ENCODE measurements at regions not wholly inside any gene's neighbourhood (a gene's known extent, or its start where the extent isn't known, plus 50 kb on each side); places are given as distances from the start of the nearest gene placed in this dataset.

GRCh38 chr5:166594567-166594966 lies 1696.9 kb upstream of the WWC1 start:
- Histone ChIP-seq H3K9me3 (ENCODE audit: insufficient read depth, low read length) (no peaks in the 10 kb centered on the region), H3K79me2 (ENCODE audit: insufficient read depth, low read length) (no peaks in the 10 kb centered on the region), H3K27ac (ENCODE audit: low read depth, low read length) (no peak overlapping the region), H3K4me2 (ENCODE audit: low read depth, low read length, poor library complexity, severe bottlenecking) (no peak overlapping the region), H3K9ac (ENCODE audit: low read length) (no peak overlapping the region), H2AFZ (ENCODE audit: low read depth, low read length, severe bottlenecking) (no peak overlapping the region), H3K9me2 (replicated peaks; ENCODE audit: insufficient read depth, low read length) (no peaks in the 10 kb centered on the region), H3K4me3 (ENCODE audit: insufficient read depth, low read length, poor library complexity, severe bottlenecking) (no peak overlapping the region), H4K20me1 (ENCODE audit: low read depth, low read length) (no peaks in the 10 kb centered on the region), H3F3A (ENCODE audit: insufficient read depth) (no peaks in the 10 kb centered on the region), H3K27me3 (ENCODE audit: low read length) (no peaks in the 10 kb centered on the region), H3K36me3 (ENCODE audit: low read length) (no peaks in the 10 kb centered on the region)
- TF ChIP-seq, protein P1, sequence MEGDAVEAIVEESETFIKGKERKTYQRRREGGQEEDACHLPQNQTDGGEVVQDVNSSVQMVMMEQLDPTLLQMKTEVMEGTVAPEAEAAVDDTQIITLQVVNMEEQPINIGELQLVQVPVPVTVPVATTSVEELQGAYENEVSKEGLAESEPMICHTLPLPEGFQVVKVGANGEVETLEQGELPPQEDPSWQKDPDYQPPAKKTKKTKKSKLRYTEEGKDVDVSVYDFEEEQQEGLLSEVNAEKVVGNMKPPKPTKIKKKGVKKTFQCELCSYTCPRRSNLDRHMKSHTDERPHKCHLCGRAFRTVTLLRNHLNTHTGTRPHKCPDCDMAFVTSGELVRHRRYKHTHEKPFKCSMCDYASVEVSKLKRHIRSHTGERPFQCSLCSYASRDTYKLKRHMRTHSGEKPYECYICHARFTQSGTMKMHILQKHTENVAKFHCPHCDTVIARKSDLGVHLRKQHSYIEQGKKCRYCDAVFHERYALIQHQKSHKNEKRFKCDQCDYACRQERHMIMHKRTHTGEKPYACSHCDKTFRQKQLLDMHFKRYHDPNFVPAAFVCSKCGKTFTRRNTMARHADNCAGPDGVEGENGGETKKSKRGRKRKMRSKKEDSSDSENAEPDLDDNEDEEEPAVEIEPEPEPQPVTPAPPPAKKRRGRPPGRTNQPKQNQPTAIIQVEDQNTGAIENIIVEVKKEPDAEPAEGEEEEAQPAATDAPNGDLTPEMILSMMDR (IDR thresholded peaks at IDR 0.05; ENCODE audit: insufficient read depth, low read length, poor library complexity, severe bottlenecking), result no peak
- no peak for TF ChIP-seq EZH2phosphoT487 (conservative IDR thresholded peaks at IDR 0.05; ENCODE audit: low read length)

GRCh38 chr5:166595274-166595951 lies 1696.0 kb upstream of the WWC1 start:
- Histone ChIP-seq H4K20me1 (ENCODE audit: low read depth, low read length) (no peaks in the 10 kb centered on the region), H2AFZ (ENCODE audit: low read depth, low read length, severe bottlenecking) (no peak overlapping the region), H3K9me2 (replicated peaks; ENCODE audit: insufficient read depth, low read length) (no peaks in the 10 kb centered on the region), H3K27ac (ENCODE audit: low read depth, low read length) (no peak overlapping the region), H3K79me2 (ENCODE audit: insufficient read depth, low read length) (no peaks in the 10 kb centered on the region), H3K36me3 (ENCODE audit: low read length) (no peaks in the 10 kb centered on the region), H3K4me3 (ENCODE audit: insufficient read depth, low read length, poor library complexity, severe bottlenecking) (no peak overlapping the region), H3K27me3 (ENCODE audit: low read length) (no peaks in the 10 kb centered on the region), H3K9ac (ENCODE audit: low read length) (no peak overlapping the region), H3F3A (ENCODE audit: insufficient read depth) (no peaks in the 10 kb centered on the region), H3K4me2 (ENCODE audit: low read depth, low read length, poor library complexity, severe bottlenecking) (no peak overlapping the region), H3K9me3 (ENCODE audit: insufficient read depth, low read length) (no peaks in the 10 kb centered on the region)
- TF ChIP-seq, protein P1 (IDR thresholded peaks at IDR 0.05; ENCODE audit: insufficient read depth, low read length, poor library complexity, severe bottlenecking), result no peak
- TF ChIP-seq EZH2phosphoT487 (conservative IDR thresholded peaks at IDR 0.05; ENCODE audit: low read length), result no peak

DNA sequence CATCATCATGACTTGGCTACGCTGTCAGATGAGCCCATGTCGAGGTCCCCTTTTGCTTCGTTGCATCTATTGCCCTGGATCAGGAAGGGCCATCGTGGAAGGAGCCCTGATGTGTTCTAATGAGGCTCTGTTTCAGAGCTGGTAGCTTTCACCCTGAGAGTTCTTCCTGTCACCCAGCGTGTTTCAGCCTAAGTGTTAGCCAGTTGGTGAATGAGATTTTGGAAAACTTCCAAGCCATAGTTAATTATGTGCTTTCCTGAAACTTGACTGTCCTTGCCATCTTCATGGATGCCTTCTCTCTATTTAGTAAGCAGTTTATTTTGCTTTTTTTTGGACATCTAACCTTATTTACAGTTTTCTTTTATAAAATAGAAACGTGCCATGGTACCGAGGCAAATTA lies 1695.4 kb upstream of the WWC1 start:
- Histone ChIP-seq H2AFZ (ENCODE audit: low read depth, low read length, severe bottlenecking) (no peak overlapping the region), H3K9ac (ENCODE audit: low read length) (no peak overlapping the region), H3K36me3 (ENCODE audit: low read length) (no peaks in the 10 kb centered on the region), H4K20me1 (ENCODE audit: low read depth, low read length) (no peaks in the 10 kb centered on the region), H3K4me2 (ENCODE audit: low read depth, low read length, poor library complexity, severe bottlenecking) (no peak overlapping the region), H3K27me3 (ENCODE audit: low read length) (no peaks in the 10 kb centered on the region), H3K79me2 (ENCODE audit: insufficient read depth, low read length) (no peaks in the 10 kb centered on the region), H3K9me3 (ENCODE audit: insufficient read depth, low read length) (no peaks in the 10 kb centered on the region), H3K27ac (ENCODE audit: low read depth, low read length) (no peak overlapping the region), H3K4me3 (ENCODE audit: insufficient read depth, low read length, poor library complexity, severe bottlenecking) (no peak overlapping the region), H3K9me2 (replicated peaks; ENCODE audit: insufficient read depth, low read length) (no peaks in the 10 kb centered on the region), H3F3A (ENCODE audit: insufficient read depth) (no peaks in the 10 kb centered on the region)
- TF ChIP-seq, protein P1 (IDR thresholded peaks at IDR 0.05; ENCODE audit: insufficient read depth, low read length, poor library complexity, severe bottlenecking), result no peak
- no peak for TF ChIP-seq EZH2phosphoT487 (conservative IDR thresholded peaks at IDR 0.05; ENCODE audit: low read length)

Measured in SU-DHL-6 (cell line).